ENCODE measurements at regions not wholly inside any gene's neighbourhood (a gene's known extent, or its start where the extent isn't known, plus 50 kb on each side); places are given as distances from the start of the nearest gene placed in this dataset.

GRCh38 chr12:115137812-115138521 is 454.0 kb upstream of the TBX3 start:
- no peaks in the 10 kb centered on the region for H3K27me3 ChIP-seq (ENCODE audit: insufficient read depth, low read depth, low read length)
- no peak overlapping the region for H3K4me2 ChIP-seq (ENCODE audit: low read length)
- H3K9me3 ChIP-seq (ENCODE audit: low read length): no peaks in the 10 kb centered on the region
- H2AFZ ChIP-seq (ENCODE audit: low read depth, low read length): no peak overlapping the region
- H3K9ac ChIP-seq (ENCODE audit: low read length): no peak overlapping the region
- no peak overlapping the region for H3K27ac ChIP-seq (ENCODE audit: low read length)
- no peak for TF ChIP-seq POLR2AphosphoS5 (IDR thresholded peaks at IDR 0.05)
- TF ChIP-seq MXI1 (conservative IDR thresholded peaks at IDR 0.05; ENCODE audit: poor library complexity, severe bottlenecking): no peak
- no peak for TF ChIP-seq RAD21 (conservative IDR thresholded peaks at IDR 0.05)
- no peak for TF ChIP-seq CTCF (IDR thresholded peaks at IDR 0.05; ENCODE audit: poor library complexity, severe bottlenecking)
- TF ChIP-seq EP300 (conservative IDR thresholded peaks at IDR 0.05; ENCODE audit: poor library complexity, severe bottlenecking): no peak
- no peak for TF ChIP-seq SMC3 (conservative IDR thresholded peaks at IDR 0.05; ENCODE audit: poor library complexity)
- no peak for TF ChIP-seq EZH2 (IDR thresholded peaks at IDR 0.05; ENCODE audit: borderline replicate concordance, insufficient read depth, low read length, poor library complexity, severe bottlenecking)
- no peak for TF ChIP-seq TAF1 (IDR thresholded peaks at IDR 0.05; ENCODE audit: low read depth)
- no peak for TF ChIP-seq REST (IDR thresholded peaks at IDR 0.05; ENCODE audit: borderline replicate concordance)
- H3K79me2 ChIP-seq (replicated peaks; ENCODE audit: insufficient read depth, low read length): no peaks in the 10 kb centered on the region
- no peaks in the 10 kb centered on the region for H3F3A ChIP-seq (ENCODE audit: insufficient read depth, low read length, poor library complexity, severe bottlenecking)
- no peaks in the 10 kb centered on the region for H3K9me2 ChIP-seq (ENCODE audit: insufficient read depth, low read length)
- H3K4me3 ChIP-seq (ENCODE audit: low read length): no peak overlapping the region
- no peaks in the 10 kb centered on the region for H3K36me3 ChIP-seq (ENCODE audit: insufficient read depth, low read length)
- no peaks in the 10 kb centered on the region for H4K20me1 ChIP-seq (ENCODE audit: insufficient read depth)

- Histone ChIP-seq H3K4me2 (ENCODE audit: low read length) (no peak overlapping the region), H3K36me3 (ENCODE audit: insufficient read depth, low read length) (no peaks in the 10 kb centered on the region), H4K20me1 (ENCODE audit: insufficient read depth) (no peaks in the 10 kb centered on the region), H3K9me3 (ENCODE audit: low read length) (no peaks in the 10 kb centered on the region), H3K9me2 (ENCODE audit: insufficient read depth, low read length) (no peaks in the 10 kb centered on the region), H3F3A (ENCODE audit: insufficient read depth, low read length, poor library complexity, severe bottlenecking) (no peaks in the 10 kb centered on the region), H3K27me3 (ENCODE audit: insufficient read depth, low read depth, low read length) (no peaks in the 10 kb centered on the region), H3K27ac (ENCODE audit: low read length) (no peak overlapping the region), H3K9ac (ENCODE audit: low read length) (no peak overlapping the region), H3K79me2 (replicated peaks; ENCODE audit: insufficient read depth, low read length) (no peaks in the 10 kb centered on the region), H2AFZ (ENCODE audit: low read depth, low read length) (no peak overlapping the region), H3K4me3 (ENCODE audit: low read length) (no peak overlapping the region)
- TF ChIP-seq MXI1 (conservative IDR thresholded peaks at IDR 0.05; ENCODE audit: poor library complexity, severe bottlenecking) (no peak), POLR2AphosphoS5 (IDR thresholded peaks at IDR 0.05) (no peak), CTCF (IDR thresholded peaks at IDR 0.05; ENCODE audit: poor library complexity, severe bottlenecking) (no peak), TAF1 (IDR thresholded peaks at IDR 0.05; ENCODE audit: low read depth) (no peak), REST (IDR thresholded peaks at IDR 0.05; ENCODE audit: borderline replicate concordance) (no peak), SMC3 (conservative IDR thresholded peaks at IDR 0.05; ENCODE audit: poor library complexity) (no peak)
Observed at GRCh38 chr12:115135800-115136211, 451.8 kb upstream of the TBX3 start.
